K562 (cell line): ENCODE measurements at regions not wholly inside any gene's neighbourhood (a gene's known extent, or its start where the extent isn't known, plus 50 kb on each side); places are given as distances from the start of the nearest gene placed in this dataset.

Experiments used
- ATF1 ChIP-seq, 2 experiments: fragments of 450-650 bp in 1 of 2; IDR thresholded peaks; 2 replicates each; pipeline ENCODE4 v1.6.1; 2016; ENCODE audit warnings: missing compliant biosample characterization in 1 of 2, missing genetic modification characterization in 1 of 2
- CBFA2T3 ChIP-seq: fragments of 450-650 bp; IDR thresholded peaks from 2 replicates; pipeline ENCODE4 v1.6.1; 2017
- CEBPG ChIP-seq, 3 experiments: fragments of 200-800 bp in 1 of 3; sonication (Bioruptor generic) in 1 of 3; sonication (generic) in 1 of 3; formaldehyde crosslinking in 1 of 3; IDR thresholded peaks in 2 of 3; conservative IDR thresholded peaks in 1 of 3; 2 replicates each; pipeline versions ENCODE4 v1.6.1 to v1.8.0; 2016 to 2022; ENCODE audit warnings: missing compliant biosample characterization in 2 of 3, missing genetic modification characterization in 2 of 3, mild to moderate bottlenecking in 1 of 3, missing genetic modification reagents in 1 of 3
- EWSR1 ChIP-seq: fragments of 450-650 bp; IDR thresholded peaks from 2 replicates; pipeline ENCODE4 v1.6.1; 2018; ENCODE audit warnings: borderline replicate concordance, mild to moderate bottlenecking, low read depth, moderate library complexity; ENCODE audit not compliant: partially characterized antibody
- FUS ChIP-seq: fragments of 200-400 bp; formaldehyde crosslinking; optimal IDR thresholded peaks from 2 replicates; pipeline ENCODE3; 2017; ENCODE audit warnings: low read depth, low read length
- HNRNPLL ChIP-seq: fragments of 200-400 bp; formaldehyde crosslinking; IDR thresholded peaks from 2 replicates; pipeline ENCODE4 v1.6.1; 2017; ENCODE audit warnings: low read length, low read depth, mild to moderate bottlenecking; ENCODE audit not compliant: poor library complexity, severe bottlenecking
- KDM1A ChIP-seq, 2 experiments: fragments of 450-650 bp; IDR thresholded peaks; 2 replicates each; pipeline ENCODE4 v1.6.1; 2016; ENCODE audit warnings: mild to moderate bottlenecking in 2 of 2
- LEF1 ChIP-seq: fragments of 450-650 bp; IDR thresholded peaks from 2 replicates; pipeline ENCODE4 v1.6.1; 2016; ENCODE audit warnings: mild to moderate bottlenecking
- MECOM ChIP-seq: fragments of 250-450 bp; sonication (Bioruptor Pico); IDR thresholded peaks from 2 replicates; pipeline ENCODE4 v1.8.0; 2022; ENCODE audit warnings: inconsistent platforms
- MED1 ChIP-seq: sonication (generic); formaldehyde crosslinking; IDR thresholded peaks from 2 replicates; pipeline ENCODE4 v1.8.1; 2023; ENCODE audit warnings: missing genetic modification reagents, borderline replicate concordance
- SMAD3 ChIP-seq: fragments of 450-650 bp; formaldehyde crosslinking; conservative IDR thresholded peaks from 2 replicates; pipeline ENCODE4 v1.4.0; 2020; ENCODE audit warnings: mild to moderate bottlenecking
- SNIP1 ChIP-seq: fragments of 450-650 bp; IDR thresholded peaks from 2 replicates; pipeline ENCODE4 v1.7.1; 2017; ENCODE audit warnings: low read depth, mild to moderate bottlenecking
- SRSF3 ChIP-seq: fragments of 200-400 bp; formaldehyde crosslinking; IDR thresholded peaks from 2 replicates; pipeline ENCODE4 v1.6.1; 2016; ENCODE audit warnings: mild to moderate bottlenecking, low read length, moderate library complexity; ENCODE audit not compliant: insufficient read depth
- TCF3 ChIP-seq: sonication (generic); formaldehyde crosslinking; IDR thresholded peaks from 2 replicates; pipeline ENCODE4 v1.4.0; 2020; ENCODE audit warnings: mild to moderate bottlenecking, missing genetic modification reagents
- U2AF1 ChIP-seq: fragments of 200-400 bp; formaldehyde crosslinking; optimal IDR thresholded peaks from 2 replicates; pipeline ENCODE3; 2017; ENCODE audit warnings: mild to moderate bottlenecking, low read depth, low read length, moderate library complexity
- XRCC4 ChIP-seq: IDR thresholded peaks from one replicate; pipeline ENCODE4 v1.6.1; 2011; ENCODE audit not compliant: insufficient read depth, insufficient read length; ENCODE audit errors: extremely low read depth
- ZNF316 ChIP-seq: fragments of 450-650 bp; IDR thresholded peaks from 2 replicates; pipeline ENCODE4 v1.6.1; 2016
- ZNF431 ChIP-seq: sonication (generic); formaldehyde crosslinking; IDR thresholded peaks from 2 replicates; pipeline ENCODE4 v1.8.0; 2022; ENCODE audit warnings: mild to moderate bottlenecking, missing genetic modification reagents
- ZNF436 ChIP-seq: fragments of 250-450, 450-650 bp; sonication (Bioruptor Pico); formaldehyde crosslinking; IDR thresholded peaks from 2 replicates; pipeline ENCODE4 v1.7.0; 2020; ENCODE audit warnings: mild to moderate bottlenecking
- ZNF561 ChIP-seq: fragments of 450-650 bp; formaldehyde crosslinking; conservative IDR thresholded peaks from 2 replicates; pipeline ENCODE4 v1.4.0; 2020; ENCODE audit warnings: mild to moderate bottlenecking, moderate library complexity
- TF ChIP-seq, protein P1 (sequence below): IDR thresholded peaks from 2 replicates; pipeline ENCODE4 v1.6.1; 2014; ENCODE audit warnings: antibody characterized with exemption
- TF ChIP-seq, protein P2 (sequence below): fragments of 250-450 bp; sonication (Bioruptor Pico); IDR thresholded peaks from 2 replicates; pipeline ENCODE4 v1.8.0; 2021; ENCODE audit warnings: moderate library complexity, mild to moderate bottlenecking, inconsistent platforms
- TF ChIP-seq, protein P3 (sequence below): sonication (generic); formaldehyde crosslinking; IDR thresholded peaks from 2 replicates; pipeline ENCODE4 v1.8.0; 2023; ENCODE audit warnings: mild to moderate bottlenecking, missing genetic modification reagents
- TF ChIP-seq, protein P4 (sequence below): fragments of 450-650 bp; IDR thresholded peaks from 2 replicates; pipeline ENCODE4 v1.6.1; 2016; ENCODE audit warnings: low read depth, mild to moderate bottlenecking, moderate library complexity

DNA sequence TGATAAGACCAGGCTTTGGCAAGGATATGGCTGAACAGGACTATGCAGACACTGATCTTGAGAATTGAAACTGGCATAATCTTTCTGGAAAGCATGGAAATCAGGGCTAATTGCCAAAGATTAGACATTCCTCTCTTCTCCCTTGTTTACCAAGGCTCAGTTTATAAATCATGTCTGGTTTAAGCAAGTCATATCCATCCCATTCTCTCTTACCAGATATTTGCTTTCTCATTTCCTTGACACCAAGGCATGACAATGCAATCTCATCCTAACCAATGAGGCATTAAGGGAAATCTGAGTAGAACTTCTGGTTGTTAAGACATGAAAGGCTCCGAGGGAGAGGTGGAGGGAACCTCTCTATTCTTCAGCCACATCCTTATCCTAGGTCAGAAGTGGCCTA, 110.3 kb upstream of the CEP85L start (continued):
- TF ChIP-seq, protein P1, sequence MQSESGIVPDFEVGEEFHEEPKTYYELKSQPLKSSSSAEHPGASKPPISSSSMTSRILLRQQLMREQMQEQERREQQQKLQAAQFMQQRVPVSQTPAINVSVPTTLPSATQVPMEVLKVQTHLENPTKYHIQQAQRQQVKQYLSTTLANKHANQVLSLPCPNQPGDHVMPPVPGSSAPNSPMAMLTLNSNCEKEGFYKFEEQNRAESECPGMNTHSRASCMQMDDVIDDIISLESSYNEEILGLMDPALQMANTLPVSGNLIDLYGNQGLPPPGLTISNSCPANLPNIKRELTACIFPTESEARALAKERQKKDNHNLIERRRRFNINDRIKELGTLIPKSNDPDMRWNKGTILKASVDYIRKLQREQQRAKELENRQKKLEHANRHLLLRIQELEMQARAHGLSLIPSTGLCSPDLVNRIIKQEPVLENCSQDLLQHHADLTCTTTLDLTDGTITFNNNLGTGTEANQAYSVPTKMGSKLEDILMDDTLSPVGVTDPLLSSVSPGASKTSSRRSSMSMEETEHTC, result no peak
- TF ChIP-seq, protein P2, sequence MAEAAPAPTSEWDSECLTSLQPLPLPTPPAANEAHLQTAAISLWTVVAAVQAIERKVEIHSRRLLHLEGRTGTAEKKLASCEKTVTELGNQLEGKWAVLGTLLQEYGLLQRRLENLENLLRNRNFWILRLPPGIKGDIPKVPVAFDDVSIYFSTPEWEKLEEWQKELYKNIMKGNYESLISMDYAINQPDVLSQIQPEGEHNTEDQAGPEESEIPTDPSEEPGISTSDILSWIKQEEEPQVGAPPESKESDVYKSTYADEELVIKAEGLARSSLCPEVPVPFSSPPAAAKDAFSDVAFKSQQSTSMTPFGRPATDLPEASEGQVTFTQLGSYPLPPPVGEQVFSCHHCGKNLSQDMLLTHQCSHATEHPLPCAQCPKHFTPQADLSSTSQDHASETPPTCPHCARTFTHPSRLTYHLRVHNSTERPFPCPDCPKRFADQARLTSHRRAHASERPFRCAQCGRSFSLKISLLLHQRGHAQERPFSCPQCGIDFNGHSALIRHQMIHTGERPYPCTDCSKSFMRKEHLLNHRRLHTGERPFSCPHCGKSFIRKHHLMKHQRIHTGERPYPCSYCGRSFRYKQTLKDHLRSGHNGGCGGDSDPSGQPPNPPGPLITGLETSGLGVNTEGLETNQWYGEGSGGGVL (CRISPR knock-in tag), result no peak
- TF ChIP-seq ZNF561 (CRISPR knock-in tag), result no peak
- TF ChIP-seq MED1 (CRISPR knock-in tag), result no peak
- TF ChIP-seq SRSF3, result no peak
- no peak for TF ChIP-seq HNRNPLL
- TF ChIP-seq LEF1, result 0 out of 2 replicates have a peak, but pooled peaks have one; percentile 51
- no peak for TF ChIP-seq SMAD3 (CRISPR knock-in tag)
- no peak for TF ChIP-seq SNIP1
- no peak for TF ChIP-seq ZNF431 (CRISPR knock-in tag)
- peak; percentile 91 to 94 for TF ChIP-seq KDM1A (IDR thresholded peaks at IDR 0.05)
- TF ChIP-seq ZNF436 (CRISPR knock-in tag), result no peak
- TF ChIP-seq CEBPG (CRISPR knock-in tag; IDR thresholded peaks at IDR 0.05), result no peak
- TF ChIP-seq CEBPG (tag; conservative IDR thresholded peaks at IDR 0.05 in 1 of 2, IDR thresholded peaks at IDR 0.05 in 1 of 2), result no peak
- TF ChIP-seq ATF1 (CRISPR knock-in tag; IDR thresholded peaks at IDR 0.05), result no peak
- no peak for TF ChIP-seq ATF1 (tag; IDR thresholded peaks at IDR 0.05)
- no peak for TF ChIP-seq XRCC4
- TF ChIP-seq MECOM (CRISPR knock-in tag), result no peak; the same call in 1 of the 2 replicates
- TF ChIP-seq, protein P3, sequence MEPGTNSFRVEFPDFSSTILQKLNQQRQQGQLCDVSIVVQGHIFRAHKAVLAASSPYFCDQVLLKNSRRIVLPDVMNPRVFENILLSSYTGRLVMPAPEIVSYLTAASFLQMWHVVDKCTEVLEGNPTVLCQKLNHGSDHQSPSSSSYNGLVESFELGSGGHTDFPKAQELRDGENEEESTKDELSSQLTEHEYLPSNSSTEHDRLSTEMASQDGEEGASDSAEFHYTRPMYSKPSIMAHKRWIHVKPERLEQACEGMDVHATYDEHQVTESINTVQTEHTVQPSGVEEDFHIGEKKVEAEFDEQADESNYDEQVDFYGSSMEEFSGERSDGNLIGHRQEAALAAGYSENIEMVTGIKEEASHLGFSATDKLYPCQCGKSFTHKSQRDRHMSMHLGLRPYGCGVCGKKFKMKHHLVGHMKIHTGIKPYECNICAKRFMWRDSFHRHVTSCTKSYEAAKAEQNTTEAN (CRISPR knock-in tag), result no peak
- TF ChIP-seq, protein P4, sequence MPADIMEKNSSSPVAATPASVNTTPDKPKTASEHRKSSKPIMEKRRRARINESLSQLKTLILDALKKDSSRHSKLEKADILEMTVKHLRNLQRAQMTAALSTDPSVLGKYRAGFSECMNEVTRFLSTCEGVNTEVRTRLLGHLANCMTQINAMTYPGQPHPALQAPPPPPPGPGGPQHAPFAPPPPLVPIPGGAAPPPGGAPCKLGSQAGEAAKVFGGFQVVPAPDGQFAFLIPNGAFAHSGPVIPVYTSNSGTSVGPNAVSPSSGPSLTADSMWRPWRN, result no peak
- no peak for TF ChIP-seq EWSR1
- no peak for TF ChIP-seq U2AF1
- no peak for TF ChIP-seq FUS
- peak; percentile 97 for TF ChIP-seq ZNF316
- peak; percentile 55; the same call in 1 of the 2 replicates for TF ChIP-seq CBFA2T3
- TF ChIP-seq TCF3 (CRISPR knock-in tag), result no peak
